Endodermal cell (in vitro differentiated cells): ENCODE measurements at regions not wholly inside any gene's neighbourhood (a gene's known extent, or its start where the extent isn't known, plus 50 kb on each side); places are given as distances from the start of the nearest gene placed in this dataset.

Experiments used
- DNase-seq: peaks from one replicate; pipeline ENCODE4 v3.0.0-alpha.2; 2017
- H3K27ac ChIP-seq: 2 replicates; pipeline ENCODE4 v1.5.1; 2013; ENCODE audit warnings: mild to moderate bottlenecking, low read depth, low read length, moderate library complexity
- H3K27me3 ChIP-seq: 2 replicates; pipeline ENCODE4 v1.6.1; 2013; ENCODE audit warnings: mild to moderate bottlenecking, low read length, moderate library complexity; ENCODE audit not compliant: insufficient read depth, control insufficient read depth, poor library complexity, severe bottlenecking
- H3K36me3 ChIP-seq: 2 replicates; pipeline ENCODE4 v1.7.0; 2013; ENCODE audit warnings: mild to moderate bottlenecking, low read length, moderate library complexity; ENCODE audit not compliant: control insufficient read depth, insufficient read depth
- H3K4me1 ChIP-seq: one replicate; pipeline ENCODE4 v1.7.0; 2013; ENCODE audit warnings: low read length; ENCODE audit not compliant: control insufficient read depth, insufficient read depth
- H3K4me3 ChIP-seq: 2 replicates; pipeline ENCODE4 v1.5.1; 2013; ENCODE audit warnings: mild to moderate bottlenecking, low read length, moderate library complexity
- H3K9ac ChIP-seq: 2 replicates; pipeline ENCODE4 v1.6.1; 2013; ENCODE audit warnings: mild to moderate bottlenecking, low read length, moderate library complexity; ENCODE audit not compliant: poor library complexity, severe bottlenecking; ENCODE audit errors: extremely low read depth
- H3K9me3 ChIP-seq: 2 replicates; pipeline ENCODE4 v1.6.1; 2013; ENCODE audit warnings: mild to moderate bottlenecking, low read length, moderate library complexity; ENCODE audit not compliant: control insufficient read depth
- H3K27ac Mint-ChIP-seq: 2 replicates; pipeline ENCODE4 v1.8.0; 2020; ENCODE audit warnings: mixed read lengths
- H3K27me3 Mint-ChIP-seq: 2 replicates; pipeline ENCODE4 v1.8.0; 2021; ENCODE audit warnings: mild to moderate bottlenecking, mixed read lengths; ENCODE audit not compliant: insufficient read depth
- H3K36me3 Mint-ChIP-seq: 2 replicates; pipeline ENCODE4 v1.8.0; 2020; ENCODE audit warnings: low read depth, mixed read lengths
- H3K4me1 Mint-ChIP-seq: 2 replicates; pipeline ENCODE4 v1.8.0; 2020; ENCODE audit warnings: mixed read lengths
- H3K4me3 Mint-ChIP-seq: 2 replicates; pipeline ENCODE4 v1.8.0; 2020; ENCODE audit warnings: mild to moderate bottlenecking, moderate library complexity, mixed read lengths
- H3K9me3 Mint-ChIP-seq: 2 replicates; pipeline ENCODE4 v1.8.0; 2020; ENCODE audit warnings: mild to moderate bottlenecking, mixed read lengths
- CTCF ChIP-seq: fragments of 200-600 bp; sonication (generic); conservative IDR thresholded peaks from 2 replicates; pipeline ENCODE4 v1.5.0; 2021; ENCODE audit warnings: antibody characterized with exemption, mild to moderate bottlenecking
- WGBS, 2 experiments: methylation state at CpG; one replicate each; pipeline versions ENCODE4 v1.1.5 to v1.1.7; 2013; ENCODE audit warnings: missing lambda C conversion rate in 2 of 2, mixed read lengths in 1 of 2; ENCODE audit not compliant: insufficient coverage in 1 of 2, insufficient read length in 1 of 2; 5-methylcytosine and 5-hydroxymethylcytosine counted together

- Mint-ChIP-seq H3K36me3 (no peaks in the 10 kb centered on the region), H3K4me1 (no peaks in the 10 kb centered on the region), H3K4me3 (no peak overlapping the region), H3K27ac (no peak overlapping the region), H3K27me3 (no peaks in the 10 kb centered on the region), H3K9me3 (no peaks in the 10 kb centered on the region)
- Histone ChIP-seq H3K36me3 (no peaks in the 10 kb centered on the region), H3K27me3 (no peaks in the 10 kb centered on the region), H3K4me3 (no peak overlapping the region), H3K9ac (no peak overlapping the region), H3K27ac (no peak overlapping the region), H3K4me1 (no peaks in the 10 kb centered on the region), H3K9me3 (no peaks in the 10 kb centered on the region)
- DNase-seq, result no peak
- no peak for TF ChIP-seq CTCF
- 96 to 100% methylated on average over 2 to 4 of the region's 4 CpGs for WGBS, 2 experiments
These were observed 178.6 kb upstream of the DOK6 start for GRCh38 chr18:69222089-69222488.

GRCh38 chr18:69226971-69227370 is 173.7 kb upstream of the DOK6 start:
- Histone ChIP-seq H3K27me3 (no peaks in the 10 kb centered on the region), H3K27ac (no peak overlapping the region), H3K9ac (no peak overlapping the region), H3K4me1 (no peaks in the 10 kb centered on the region), H3K4me3 (no peak overlapping the region), H3K9me3 (no peaks in the 10 kb centered on the region), H3K36me3 (no peaks in the 10 kb centered on the region)
- H3K27me3 Mint-ChIP-seq, result no peaks in the 10 kb centered on the region
- no peaks in the 10 kb centered on the region for H3K36me3 Mint-ChIP-seq
- WGBS, 2 experiments, result no CpG with 5 or more reads among the region's 1 CpG
- H3K4me3 Mint-ChIP-seq, result no peak overlapping the region
- no peak for TF ChIP-seq CTCF
- H3K4me1 Mint-ChIP-seq, result no peaks in the 10 kb centered on the region
- no peaks in the 10 kb centered on the region for H3K9me3 Mint-ChIP-seq
- DNase-seq, result no peak
- H3K27ac Mint-ChIP-seq, result no peak overlapping the region

DNA sequence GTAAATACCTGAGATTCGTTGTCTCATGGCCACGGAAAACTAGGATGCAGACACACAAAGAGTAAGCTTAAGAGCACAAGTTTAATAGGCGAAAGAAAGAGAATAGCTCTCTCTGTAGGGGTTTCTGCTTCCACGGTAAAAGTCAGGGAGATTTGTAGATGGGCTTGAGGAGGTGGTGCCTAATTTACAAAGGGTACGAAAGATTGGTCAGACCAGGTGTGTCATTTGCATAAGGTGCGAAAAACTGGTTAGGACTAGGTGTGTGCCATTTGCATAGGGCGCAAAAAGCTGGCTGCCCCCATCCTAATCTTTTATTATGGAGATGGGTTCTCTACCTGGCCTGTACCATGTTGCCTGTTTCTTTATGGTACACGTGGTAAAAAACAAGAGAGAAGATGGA is 170.5 kb upstream of the DOK6 start:
- Histone ChIP-seq H3K4me1 (no peaks in the 10 kb centered on the region), H3K9ac (no peak overlapping the region), H3K27me3 (no peaks in the 10 kb centered on the region), H3K4me3 (no peak overlapping the region), H3K9me3 (no peaks in the 10 kb centered on the region), H3K36me3 (no peaks in the 10 kb centered on the region), H3K27ac (no peak overlapping the region)
- Mint-ChIP-seq H3K9me3 (no peaks in the 10 kb centered on the region), H3K4me3 (no peak overlapping the region), H3K27me3 (no peaks in the 10 kb centered on the region), H3K36me3 (no peaks in the 10 kb centered on the region), H3K4me1 (no peaks in the 10 kb centered on the region), H3K27ac (no peak overlapping the region)
- whole genome bisulfite sequencing, 2 experiments, result 80 to 83% methylated on average over 5 to 8 of the region's 8 CpGs
- TF ChIP-seq CTCF, result no peak
- no peak for DNase-seq
